Stimulated activated CD8-positive, alpha-beta memory T cell treated with anti-CD3 and anti-CD28 coated beads, Interleukin-15, amount 100 ng/mL, for 48 hours (primary cell): ENCODE measurements at regions not wholly inside any gene's neighbourhood (a gene's known extent, or its start where the extent isn't known, plus 50 kb on each side); places are given as distances from the start of the nearest gene placed in this dataset.
"Not testable (repeated sequence)": the region's sequence is repeated elsewhere in the genome, so short reads cannot be mapped to it uniquely, and the experiment has no call there.

Source experiments
- DNase-seq, 2 donors: peaks; one replicate each; pipeline ENCODE4 v3.0.0-alpha.2; 2020; ENCODE audit warnings: low read depth in 2 of 2

GRCh38 chr12:58419905-58420304 is 478.5 kb downstream of the ATP23 start:
- no peak for DNase-seq

GRCh38 chr12:58420503-58420902 is 479.1 kb downstream of the ATP23 start:
- no peak for DNase-seq

GRCh38 chr12:58421990-58422389 is 480.6 kb downstream of the ATP23 start:
- no peak for DNase-seq

- no peak for DNase-seq
Measured at GRCh38 chr12:58424735-58425392, 483.5 kb downstream of the ATP23 start.

GRCh38 chr12:58425481-58426392 is 484.4 kb downstream of the ATP23 start:
- peak; percentile 0 to 9 for DNase-seq

GRCh38 chr12:58426437-58426836 is 485.1 kb downstream of the ATP23 start:
- DNase-seq: not testable (repeated sequence)

- DNase-seq: no peak
Measured at GRCh38 chr12:58433959-58434358, 486.3 kb downstream of the LRIG3 start.

- no peak for DNase-seq
Measured at GRCh38 chr12:58434726-58435125, 485.6 kb downstream of the LRIG3 start.

- DNase-seq: no peak
Measured at GRCh38 chr12:58435647-58436046, 484.7 kb downstream of the LRIG3 start.

DNA sequence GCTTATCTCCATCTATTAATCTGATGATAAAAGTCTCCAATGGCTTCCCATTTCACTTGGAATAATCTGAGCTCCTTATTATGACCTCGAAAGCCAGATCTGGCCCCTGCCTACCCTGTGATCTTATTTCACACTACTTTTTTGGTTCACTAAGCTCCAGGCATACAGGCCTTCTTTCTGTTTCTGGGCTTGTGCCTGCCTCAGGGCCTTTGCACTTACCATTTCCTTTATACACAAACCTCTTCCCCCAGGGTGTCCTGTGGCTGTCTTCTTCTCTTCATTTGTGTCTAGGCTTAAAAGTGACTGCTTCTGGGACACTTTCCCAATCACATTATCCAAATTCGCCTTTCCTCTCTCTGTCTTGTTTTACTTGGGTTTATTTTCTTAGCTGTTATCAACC is 478.8 kb downstream of the LRIG3 start:
- no peak for DNase-seq

GRCh38 chr12:58443273-58443980 is 476.9 kb downstream of the LRIG3 start:
- DNase-seq: no peak

DNA sequence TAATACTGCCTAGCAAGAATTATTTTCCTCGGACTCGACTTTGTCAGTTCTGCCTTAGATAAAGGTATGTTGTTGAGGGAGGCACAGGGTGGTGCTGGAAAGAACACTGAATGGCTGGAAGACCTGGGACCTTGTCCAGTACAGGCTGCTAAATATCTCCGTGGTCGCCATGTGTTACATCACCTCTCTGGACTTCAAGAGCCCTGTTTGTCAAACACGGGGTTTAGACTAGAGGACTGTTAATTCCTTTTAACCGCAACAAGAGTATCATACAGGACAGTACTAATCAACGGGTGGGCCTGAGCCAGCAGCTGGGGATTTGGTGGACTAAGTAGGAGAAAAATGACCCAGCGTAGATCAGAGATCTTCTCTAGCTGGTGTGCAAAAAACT is 476.3 kb downstream of the LRIG3 start:
- no peak for DNase-seq

DNA sequence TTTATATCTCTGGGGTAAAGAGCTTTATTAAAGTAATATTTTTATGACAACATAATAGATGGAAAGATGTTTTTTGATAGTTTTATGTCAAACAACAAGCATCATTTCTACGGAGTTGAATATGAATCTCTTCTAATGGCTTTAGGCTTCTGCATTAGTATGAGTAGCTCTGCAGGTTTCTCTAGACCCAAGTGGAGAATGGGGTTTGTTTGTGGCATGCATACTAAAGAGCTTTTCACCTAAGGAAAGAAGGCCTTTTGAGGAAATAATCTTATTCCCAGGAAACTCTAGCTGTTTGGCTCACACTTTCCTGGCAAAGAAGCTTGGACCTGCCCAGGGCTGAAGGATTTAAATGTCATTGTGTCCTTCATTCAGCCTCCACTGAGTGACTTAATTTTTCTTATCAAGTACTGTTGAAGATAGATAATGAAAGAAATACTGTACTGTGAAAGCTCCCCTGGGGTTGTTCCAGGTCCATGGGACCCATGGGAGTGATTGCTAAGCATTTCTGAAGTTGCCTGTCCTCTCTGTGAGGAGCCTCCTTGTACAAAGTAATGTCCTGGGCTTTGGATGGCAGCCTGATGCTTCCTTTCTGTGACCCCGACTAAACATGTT is 469.3 kb downstream of the LRIG3 start:
- no peak for DNase-seq

GRCh38 chr12:58452546-58452945 is 467.8 kb downstream of the LRIG3 start:
- DNase-seq: no peak

DNA sequence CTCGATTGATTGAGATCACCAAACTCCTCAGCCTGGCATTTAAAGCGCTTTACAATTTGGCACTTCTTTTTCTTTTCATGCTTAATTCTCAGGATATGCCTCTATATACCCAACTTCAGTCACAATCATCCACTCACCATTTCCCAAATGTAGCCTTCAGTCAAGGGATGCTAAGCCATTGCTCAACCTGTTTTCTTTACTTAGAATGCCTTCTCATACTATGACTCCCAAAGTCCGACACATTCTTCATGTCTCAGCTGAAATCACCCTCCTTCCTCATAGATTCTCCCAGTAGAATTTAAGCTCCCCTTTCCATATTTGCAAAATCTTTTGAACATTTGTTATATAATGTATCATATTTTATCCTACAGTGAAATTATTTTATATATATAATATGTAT is 467.0 kb downstream of the LRIG3 start:
- no peak for DNase-seq

DNA sequence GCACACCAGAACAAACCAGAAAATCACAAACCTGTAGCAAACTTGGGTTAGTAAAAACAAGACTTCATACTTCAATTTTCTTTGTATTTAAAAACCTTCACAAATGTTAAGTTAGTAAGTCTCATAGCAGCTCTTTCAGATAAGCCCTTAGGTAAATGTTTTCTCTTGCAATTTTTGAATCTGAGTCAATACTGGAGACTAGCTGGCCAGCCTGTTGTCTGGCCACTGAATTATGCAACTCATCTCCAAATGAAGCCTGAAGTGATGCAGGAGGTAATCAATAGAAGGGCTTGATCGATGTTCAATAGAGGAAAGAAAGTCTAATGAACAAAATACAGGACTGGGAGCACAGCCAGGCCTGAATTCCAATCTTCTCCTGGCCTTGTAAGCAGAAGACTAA is 465.2 kb downstream of the LRIG3 start:
- DNase-seq: no peak

DNA sequence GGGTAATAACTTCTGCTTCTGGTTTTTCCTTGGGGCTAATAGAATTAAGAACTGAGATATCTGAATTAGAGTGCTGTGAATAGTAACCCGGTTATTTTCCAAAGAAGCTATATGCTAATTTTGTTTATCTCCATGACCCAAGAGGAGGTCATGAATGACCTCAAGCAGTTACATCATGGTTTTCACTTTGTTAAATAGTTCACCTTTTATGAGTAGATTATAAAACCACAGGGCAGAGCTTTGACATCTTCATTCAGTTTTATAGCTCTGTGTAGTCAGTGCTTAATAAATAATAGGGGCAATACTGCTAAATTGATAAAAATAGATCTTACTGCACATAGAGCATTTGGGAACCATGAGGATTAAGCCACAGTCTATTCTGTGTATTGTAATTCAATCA is 462.2 kb downstream of the LRIG3 start:
- DNase-seq: no peak

- DNase-seq: no peak
Measured at GRCh38 chr12:58459191-58459590, 461.1 kb downstream of the LRIG3 start.

DNA sequence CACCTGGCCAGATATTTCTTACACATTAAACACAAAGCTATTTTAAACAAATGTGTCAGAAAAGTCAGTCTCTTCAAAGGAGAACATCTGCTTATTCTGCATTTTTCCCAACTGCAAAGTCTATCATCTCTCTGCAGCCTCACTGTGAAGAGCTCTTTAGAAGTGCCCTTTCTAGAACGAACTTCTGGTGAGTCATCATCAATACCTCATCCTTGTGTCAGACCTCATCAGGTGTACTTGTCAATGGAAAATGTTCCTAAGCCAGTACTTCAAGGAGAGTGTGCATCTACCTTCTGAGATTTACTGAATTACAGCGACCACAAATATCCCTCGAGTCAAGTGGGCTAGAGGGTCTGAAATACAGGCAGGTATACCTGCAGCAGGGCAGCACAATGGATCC is 457.3 kb downstream of the LRIG3 start:
- DNase-seq: no peak

- DNase-seq: no peak
Measured at GRCh38 chr12:58465418-58465817, 454.9 kb downstream of the LRIG3 start.

DNA sequence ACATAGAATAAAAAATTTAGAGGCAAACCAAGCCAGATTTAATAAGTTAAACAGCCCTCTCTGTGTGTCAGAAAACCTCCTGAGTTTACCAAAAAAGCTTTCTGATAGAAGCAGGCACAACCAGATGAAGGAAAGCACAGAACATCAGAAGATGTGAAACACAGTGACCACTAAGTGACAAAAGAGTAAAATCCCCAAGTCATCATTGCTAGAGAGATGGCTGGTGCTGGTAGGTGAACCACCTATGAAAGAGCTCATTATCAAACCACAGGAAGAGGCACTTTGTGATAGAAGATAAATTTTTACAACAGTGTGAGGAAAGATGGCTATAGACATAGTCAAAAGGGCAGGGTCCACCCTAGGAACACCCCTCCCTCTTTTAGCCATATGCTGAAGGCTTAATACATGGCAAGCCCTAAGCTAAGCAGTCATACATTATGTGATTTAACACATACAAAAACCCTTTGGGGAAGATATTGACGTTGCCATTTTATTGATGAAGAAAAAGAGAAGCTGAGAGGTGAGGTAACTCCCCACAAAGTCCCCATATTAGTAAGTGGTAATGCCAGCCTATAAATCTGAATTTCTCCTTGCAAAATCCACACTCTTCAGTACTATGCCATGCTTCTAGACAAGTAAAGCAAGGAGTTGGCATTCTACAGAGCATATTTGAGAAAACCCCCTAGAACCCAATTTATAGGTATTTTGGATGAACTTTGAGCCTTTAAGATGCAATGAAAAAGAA is 449.9 kb downstream of the LRIG3 start:
- DNase-seq: no peak
